ENCODE measurements at regions not wholly inside any gene's neighbourhood (a gene's known extent, or its start where the extent isn't known, plus 50 kb on each side); places are given as distances from the start of the nearest gene placed in this dataset.
"Not testable (repeated sequence)": the region's sequence is repeated elsewhere in the genome, so short reads cannot be mapped to it uniquely, and the experiment has no call there.

DNA sequence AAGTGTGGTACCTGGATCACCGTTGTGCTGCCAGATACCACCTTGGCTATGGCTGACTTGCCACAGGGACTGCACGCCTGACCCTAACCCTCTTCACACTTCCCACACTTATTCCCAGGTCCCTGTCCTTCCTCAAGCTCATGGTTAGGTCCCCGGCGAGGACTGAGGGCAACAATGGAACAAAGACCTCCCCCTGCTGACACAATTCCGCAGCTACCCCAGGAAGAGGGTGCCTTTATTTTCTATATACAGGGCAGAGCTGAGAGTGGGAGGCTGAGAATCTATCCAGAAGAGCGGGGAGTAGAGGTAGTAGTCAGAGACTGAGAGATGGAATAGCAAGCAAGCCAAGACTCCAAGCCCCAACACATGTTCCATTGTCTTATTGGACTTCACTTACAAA lies 118.1 kb upstream of the SEM1 start:
- DNase-seq, result no peak

DNA sequence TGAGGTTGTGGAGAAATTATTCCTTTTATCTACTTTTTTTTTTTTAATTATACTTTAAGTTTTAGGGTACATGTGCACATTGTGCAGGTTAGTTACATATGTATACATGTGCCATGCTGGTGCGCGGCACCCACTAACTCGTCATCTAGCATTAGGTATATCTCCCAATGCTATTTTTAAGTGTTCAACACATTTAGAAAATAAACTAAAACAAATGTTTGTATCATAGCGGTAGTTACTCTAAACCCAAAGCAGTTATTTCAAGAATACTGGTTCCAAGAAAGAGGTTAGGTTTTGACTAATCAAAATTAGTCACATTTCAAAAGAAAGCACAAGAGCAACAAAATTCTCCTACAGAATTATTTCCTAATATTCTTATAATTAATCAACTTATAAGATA lies 119.5 kb upstream of the SEM1 start:
- not testable (repeated sequence) for DNase-seq

DNA sequence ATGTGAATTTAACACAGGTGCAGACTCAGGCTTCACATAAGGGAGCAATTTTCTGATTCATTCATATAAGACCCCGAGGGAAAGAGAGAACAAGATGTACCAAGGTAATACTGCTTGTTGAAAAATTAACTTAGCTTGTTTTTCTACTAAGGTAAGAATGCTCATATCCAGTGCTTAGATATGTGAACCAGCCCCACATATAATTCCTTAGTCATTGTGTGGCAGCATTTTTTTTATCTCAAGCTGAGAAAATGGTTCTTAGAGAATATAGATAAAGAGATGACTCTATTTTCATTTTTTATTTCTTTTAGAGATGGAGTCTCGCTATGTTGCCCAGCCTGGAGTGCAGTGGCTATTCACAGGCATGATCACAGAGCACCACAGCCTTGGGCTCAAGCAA lies 121.8 kb upstream of the SEM1 start:
- no peak for DNase-seq

DNA sequence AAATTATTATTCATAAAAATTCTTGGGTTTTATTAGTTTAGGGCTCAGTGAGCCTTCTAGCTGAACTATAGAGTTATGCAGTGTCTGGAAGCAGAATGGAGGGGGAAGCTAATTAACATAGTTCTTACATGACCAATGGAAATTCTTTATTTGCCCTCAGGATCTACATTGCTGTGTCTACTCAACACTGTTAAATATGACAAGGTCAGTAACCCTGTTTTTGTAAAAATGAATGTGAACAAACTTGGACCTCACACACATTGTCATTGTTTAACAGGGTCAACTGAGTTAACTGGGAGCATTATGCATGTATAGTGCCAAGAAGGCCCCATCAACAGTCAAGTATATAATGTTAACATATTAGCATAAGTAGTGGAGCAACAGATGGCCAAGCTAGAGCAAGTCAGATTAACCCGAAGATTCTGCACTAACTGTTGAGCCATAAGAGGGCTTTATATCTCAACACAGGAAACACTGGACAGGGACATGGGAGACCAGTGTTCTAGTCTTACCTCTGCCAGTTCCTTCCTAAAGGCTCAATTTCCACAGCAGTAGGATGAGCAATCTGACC lies 122.5 kb upstream of the SEM1 start:
- DNase-seq, result no peak

DNA sequence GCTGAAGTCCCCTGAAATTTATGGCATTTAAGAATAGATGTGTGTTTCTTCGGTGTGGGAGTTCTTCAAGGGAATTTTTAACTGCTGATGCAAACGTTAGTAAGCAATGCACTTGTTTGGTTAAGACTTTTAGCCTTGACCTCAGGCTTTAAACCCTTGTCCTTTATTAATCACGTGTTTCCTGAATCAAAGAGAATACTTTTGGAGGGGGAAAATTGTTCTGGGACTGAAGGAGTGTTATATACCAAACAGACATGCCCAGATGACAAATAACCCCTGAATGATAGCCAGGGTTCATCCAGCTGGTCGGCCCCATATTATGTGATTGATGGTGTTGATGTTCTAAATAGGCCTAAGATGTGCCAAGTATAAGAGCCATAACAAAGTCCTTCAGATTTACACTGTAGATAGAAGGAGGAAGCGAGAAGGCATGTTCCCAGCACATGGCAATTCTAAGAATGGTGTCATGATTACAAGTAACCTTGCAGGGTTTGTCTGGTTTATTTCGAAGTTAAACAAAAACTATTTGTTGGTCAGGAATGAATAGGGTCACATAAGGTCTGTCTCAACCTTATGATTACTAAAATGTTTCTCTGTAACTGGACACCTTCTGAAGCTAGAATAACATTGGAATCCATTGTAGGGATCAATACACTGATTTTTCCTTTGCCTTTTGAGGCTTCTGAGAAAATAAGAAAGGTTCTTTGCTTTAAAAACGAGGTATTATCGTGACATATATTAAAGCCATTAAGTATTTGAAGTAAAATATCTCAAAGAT lies 124.2 kb upstream of the SEM1 start:
- no peak for DNase-seq

DNA sequence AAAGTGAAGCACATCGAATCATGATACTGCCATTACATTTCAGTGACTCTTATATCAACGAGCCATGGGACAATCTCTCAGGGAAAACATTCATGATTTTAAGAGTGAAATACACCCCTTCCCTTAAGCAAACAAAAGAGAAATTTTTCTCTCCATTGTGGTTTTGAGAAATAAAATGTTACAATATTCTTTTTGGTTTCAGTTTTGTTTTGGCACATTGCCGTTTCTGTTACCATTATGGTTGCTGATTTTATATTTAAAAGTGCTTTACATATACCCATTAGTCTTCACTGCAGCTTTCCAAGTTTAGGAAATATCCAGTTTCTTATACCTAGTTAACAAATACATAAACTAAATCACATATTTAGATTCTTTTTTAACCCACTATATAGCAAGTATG lies 126.8 kb upstream of the SEM1 start:
- DNase-seq, result no peak

DNA sequence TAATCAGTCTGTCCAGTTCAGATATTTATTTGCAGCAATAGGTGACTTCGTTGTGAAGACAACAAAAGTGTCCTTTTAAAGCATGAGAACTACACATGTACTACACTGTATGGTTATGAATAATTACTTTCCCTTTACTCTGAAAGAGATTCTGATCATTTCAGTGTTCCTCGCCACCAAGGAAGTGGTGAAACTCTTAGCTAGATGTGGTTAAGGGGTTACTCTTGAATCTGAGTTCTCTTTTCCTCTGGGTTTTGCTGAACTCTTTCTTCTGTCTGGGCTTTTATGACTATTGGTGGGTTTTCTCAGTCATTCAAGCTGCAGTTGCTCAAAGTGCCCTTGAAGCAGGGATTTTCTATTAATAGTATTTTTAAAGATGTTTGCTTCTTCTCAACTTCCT lies 127.9 kb upstream of the SEM1 start:
- DNase-seq, result no peak

DNA sequence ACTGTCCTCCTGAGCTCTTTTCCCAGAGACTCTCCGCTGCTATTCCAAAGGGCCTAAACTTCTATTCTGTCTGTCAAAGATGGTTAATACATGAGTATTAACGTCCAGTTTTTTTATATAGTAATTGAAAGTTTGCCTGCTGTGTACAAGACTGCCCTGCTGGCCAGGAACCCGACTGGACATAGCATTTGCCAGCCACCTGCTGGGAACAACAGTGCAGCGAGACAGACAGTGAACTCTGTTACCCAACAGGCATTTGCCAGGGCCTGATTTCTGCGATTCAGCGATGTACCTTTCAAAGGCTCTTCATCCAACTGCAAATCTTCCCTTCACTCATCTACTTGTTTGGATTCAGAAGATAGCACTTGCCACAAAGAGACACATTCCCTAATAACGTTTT lies 128.8 kb upstream of the SEM1 start:
- no peak for DNase-seq

DNA sequence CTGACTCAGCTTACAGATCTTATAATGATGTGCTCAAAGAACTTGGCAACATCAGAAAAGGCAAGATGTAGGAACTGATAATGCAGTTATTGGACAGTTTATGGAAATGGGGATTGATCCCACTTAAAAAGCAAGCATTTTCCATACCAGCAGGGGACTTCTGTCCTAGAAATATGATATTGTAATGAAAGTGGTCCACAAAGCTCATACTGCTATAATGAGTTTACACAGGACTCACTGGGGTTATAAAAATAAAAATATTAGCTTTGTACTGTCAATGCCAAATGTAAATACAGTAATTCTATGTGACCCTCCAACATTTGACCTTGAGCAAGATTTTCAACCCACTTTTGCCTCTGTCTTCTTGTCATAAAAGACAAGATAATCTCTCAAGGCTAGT lies 145.5 kb upstream of the SEM1 start:
- DNase-seq, result no peak

DNA sequence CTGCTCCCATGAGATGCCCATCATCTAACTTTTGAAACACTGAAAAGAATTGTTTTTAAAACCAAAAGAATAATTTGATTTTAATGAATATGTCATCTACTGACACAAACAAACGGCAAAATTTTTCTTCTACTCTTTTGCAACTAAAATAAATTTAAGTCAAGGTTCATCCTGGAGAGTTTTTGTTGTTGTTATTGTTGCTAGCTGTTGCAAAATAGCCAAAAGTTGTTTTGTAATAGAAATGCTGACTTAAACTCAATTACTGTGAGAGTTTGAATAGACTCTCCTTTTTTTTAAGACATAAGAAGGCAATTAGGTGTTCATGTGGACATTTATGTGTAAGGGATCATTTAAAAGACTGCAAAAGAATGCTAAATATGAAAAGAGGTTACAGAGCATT lies 146.0 kb upstream of the SEM1 start:
- DNase-seq, result no peak

DNA sequence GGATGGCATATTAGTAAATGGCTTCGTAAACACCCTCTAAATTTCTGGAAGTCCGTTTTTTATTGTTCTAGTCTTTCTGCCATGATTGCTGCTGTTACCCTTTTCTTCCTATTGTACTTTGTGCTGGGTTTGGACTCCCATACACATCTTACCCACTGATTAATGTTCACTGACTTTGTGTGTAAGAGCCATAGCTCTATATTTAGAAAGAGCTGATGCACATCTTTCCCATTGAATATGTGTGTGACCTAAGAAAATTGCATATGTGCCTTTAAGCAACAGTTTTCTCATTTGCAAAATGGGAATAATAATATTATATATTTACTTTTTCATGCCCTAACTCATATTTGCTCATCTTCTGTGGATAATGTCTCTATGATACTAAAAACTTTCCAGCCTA lies 135.8 kb upstream of the DLX6 start:
- no peak for DNase-seq

DNA sequence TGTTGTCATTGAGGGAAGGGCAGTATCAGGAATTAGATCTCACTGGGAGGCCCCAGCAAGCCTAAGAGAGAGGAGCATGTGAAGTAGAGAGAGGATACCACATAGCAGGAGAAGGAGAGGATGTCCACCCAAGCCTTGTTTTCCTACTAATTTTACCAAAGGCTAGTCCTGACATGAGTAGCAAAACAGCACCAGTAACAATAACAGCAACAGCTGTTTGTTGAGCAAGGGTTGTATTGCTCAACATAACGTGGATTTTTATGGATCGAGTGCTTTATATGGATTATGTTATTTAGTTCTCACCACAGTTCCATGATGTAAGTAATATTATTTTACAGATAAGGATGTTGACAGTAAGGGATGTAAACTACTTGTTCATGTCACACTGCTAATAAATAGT lies 135.2 kb upstream of the DLX6 start:
- DNase-seq, result no peak

DNA sequence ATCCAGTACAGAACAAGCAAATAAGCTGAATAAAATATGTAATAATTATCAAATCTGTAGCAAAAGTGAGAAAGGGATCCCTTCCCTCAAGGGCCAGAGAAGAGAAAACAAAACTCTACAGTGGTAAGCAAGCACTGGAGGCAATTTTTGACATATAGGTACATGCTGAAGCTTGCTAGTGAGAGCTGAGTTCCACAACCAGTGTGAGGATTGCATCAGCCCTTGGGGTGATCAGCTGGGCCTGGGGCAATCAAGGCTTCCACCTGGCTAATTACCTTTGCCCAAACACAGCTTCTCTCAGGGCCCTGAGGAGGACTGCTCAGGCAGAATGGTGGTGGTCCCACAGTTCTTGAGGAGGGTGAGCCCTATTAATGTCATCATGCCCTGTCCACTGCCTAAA lies 134.4 kb upstream of the DLX6 start:
- no peak for DNase-seq

DNA sequence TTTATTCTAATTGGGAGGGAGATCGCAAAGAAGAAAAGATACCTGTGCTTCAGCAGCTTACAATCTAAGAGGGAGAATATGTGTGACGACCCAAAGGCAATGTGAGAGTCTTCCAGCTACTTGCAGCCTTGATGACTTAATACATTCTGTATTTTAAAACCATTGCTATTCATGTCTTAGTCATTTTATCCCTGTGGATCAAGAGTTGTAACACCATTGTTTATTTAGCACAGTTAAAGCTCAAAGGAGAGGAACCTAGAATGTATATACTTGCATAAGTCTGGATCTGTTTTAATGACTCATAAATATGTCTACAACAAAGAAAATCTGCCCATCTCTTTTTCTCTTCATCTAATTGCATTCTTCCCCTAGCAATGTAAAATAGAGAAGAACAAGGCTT lies 117.9 kb upstream of the DLX6 start:
- DNase-seq, result no peak

DNA sequence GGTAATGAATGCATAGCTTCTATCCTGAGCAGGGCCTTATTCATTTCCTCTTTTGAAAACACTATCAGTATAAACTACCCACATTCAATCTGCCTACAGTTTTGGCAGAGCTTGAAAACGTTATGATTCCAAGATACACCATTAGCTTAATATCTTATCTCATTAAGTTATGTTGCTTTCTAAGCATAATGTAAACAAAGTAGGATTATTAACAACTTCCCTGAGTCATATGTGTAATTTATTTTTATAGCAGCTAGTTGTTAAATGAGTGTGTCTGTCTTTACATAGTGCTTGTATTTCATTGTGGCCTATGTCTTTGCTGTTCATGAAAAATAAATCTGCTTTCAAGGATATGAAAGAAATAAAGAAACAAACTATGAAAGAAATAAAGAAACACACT lies 106.2 kb upstream of the DLX6 start:
- no peak for DNase-seq

DNA sequence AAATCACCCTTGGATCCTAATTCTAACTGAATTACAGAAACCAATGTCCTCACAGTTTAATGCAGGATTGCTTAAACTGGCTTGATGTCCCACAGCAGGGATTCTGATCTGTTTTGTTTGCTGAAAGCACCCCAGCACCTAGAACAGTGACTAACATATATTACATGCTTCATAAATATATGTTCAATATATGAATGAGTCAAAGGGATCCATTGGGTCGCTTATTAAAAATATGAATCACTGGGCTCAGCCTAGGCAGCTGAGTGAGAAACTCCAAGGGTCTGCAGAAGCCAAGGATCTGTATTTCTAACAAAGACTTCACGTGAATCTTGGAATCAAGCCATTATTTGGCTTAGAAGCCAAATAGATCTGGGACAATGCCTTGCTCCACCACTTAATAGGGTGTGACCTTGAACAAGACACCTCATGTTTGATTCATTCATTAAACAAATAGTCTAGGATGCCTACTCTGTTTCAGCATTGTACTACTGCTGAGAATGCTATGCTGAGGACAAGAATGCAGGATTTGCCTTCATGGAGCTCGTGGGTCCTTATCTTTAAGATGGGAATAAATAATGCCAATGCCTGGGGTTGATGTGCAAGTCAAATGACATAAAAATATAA lies 103.4 kb upstream of the DLX6 start:
- DNase-seq, result no peak

DNA sequence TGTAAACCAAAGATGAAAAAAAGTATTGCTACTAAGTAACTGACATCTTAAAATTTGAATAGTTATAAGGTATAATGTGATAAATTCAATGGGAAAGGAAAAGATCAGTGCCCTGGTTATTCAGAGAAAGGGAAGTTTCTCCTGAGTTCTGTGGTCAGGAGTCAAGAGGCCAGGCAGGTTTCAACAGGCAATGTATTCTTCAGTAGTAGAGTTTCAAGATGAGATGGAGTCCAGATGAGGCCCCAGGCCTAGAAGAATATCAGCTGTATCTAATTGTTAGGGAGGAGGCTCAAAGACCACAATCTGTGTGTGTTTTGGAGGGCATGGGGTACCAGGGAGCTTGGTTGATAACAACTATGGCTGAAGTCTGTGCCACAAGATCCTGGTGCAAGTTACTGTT lies 101.4 kb upstream of the DLX6 start:
- DNase-seq, result no peak

DNA sequence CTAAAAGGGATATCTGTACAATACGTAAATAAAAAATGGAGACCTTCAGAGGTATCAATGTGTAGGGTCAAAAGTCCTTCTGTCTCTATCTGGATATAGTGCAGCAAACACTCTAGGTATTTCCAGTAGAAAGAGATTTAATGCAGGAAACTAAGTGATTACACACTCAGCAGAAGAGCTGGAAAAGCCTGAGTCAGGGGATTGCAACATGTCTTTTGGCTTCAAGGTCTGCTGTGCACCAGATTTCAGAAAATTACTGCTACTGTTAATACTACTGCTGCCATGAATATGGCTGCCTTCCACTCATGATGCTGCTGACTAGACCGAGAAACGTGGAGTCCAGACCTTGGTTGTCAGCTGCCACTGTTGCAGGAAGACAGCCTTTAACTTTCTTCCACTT lies 94.9 kb upstream of the DLX6 start:
- DNase-seq, result no peak

DNA sequence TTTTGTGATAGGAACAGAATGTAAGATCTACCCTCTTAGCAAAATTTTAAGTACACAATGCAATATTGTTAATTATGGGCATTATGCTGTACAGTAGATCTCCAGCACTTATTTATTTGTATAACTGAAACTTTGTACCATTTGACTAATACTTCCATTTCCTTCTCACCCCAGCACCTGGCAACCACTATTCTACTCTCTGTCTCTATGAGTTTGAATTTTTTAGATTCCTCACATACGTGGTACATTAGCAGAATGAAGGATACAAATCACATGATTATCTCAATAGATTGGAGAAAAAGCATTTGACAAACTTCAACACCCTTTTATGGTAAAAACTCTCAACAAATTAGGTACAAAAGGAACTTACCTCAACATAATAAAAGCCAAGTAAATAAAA lies 90.3 kb upstream of the DLX6 start:
- DNase-seq, result no peak

DNA sequence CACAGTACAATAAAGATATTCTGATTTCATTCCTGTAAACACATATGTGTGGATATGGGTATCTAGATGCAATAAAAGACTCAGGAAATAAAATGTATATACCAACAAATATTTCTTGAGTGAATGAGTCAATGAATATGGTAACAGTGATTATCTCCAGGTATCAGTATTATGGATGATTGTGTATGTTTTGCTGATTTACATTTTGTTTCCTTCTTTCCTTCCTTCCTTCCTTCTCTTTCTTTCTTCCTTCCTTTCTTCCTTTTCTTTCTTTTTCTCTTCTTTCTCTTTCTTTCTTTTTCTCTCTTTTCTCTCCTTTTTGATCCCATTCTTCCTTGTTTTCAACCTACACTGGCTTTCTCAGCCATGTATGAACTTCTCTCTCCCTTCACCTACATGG lies 85.3 kb upstream of the DLX6 start:
- DNase-seq, result no peak

DNA sequence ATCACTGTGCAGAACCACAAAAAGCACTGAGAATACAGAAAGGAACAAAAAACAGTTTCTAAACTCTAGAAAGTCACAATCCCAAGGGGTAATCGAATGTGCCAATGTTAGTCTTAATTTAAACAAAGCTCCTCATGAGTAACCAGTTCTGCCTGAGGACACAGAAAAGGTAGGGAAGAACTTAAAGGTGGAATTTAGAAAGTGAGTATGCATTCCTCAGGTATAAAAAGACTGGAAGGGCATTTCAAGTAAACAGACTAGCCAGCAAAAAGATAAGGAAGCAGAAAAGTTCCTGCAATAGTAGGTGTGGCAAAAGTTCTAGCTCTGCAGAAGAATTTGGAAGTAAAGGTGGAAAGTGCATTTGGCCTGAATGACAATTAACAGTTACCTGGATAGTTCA lies 84.6 kb upstream of the DLX6 start:
- no peak for DNase-seq

DNA sequence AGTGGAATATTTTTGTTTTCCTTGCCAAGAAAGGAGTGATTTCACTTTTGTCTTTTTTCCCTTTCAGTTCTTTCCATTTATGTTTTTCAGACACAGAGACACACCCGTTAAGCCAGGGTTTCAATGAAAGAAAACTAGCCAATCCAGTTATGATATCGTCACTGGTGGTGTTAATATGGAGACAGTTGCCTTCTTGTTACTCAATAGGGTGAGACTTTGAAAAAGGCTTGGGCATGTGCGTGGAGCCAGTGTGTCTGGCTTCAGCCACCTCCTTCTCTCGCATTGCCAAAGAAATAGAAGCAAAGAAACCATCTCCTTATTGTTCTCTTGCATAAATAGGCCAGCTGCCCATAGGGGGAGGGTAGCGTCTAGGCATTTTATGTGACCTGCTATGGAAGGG lies 84.1 kb upstream of the DLX6 start:
- DNase-seq, result no peak

DNA sequence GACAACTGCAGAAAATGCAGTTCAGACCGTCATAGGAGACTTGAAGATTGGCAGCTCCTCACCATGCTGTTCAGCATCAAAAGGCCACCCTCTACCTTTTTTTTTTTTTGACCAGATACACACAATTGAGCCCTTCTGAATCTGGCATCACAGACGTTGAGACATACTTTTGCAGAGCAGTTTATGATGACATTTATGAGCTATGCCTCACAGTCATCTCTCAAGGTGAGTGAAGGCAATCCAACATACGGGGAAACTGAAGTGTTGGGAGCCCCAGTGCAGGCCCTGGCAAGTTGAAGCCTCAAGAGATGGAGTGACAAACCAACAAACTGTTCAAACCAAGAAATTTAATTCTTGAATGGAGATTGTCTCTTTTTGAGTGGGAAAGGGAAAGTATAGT lies 83.6 kb upstream of the DLX6 start:
- DNase-seq, result no peak

All from amygdala (tissue), 56 donors.